ENCODE measurements at regions not wholly inside any gene's neighbourhood (a gene's known extent, or its start where the extent isn't known, plus 50 kb on each side); places are given as distances from the start of the nearest gene placed in this dataset.

- TF ChIP-seq CTCF (IDR thresholded peaks at IDR 0.05) (no peak), EZH2 (IDR thresholded peaks at IDR 0.05; ENCODE audit: borderline replicate concordance, insufficient read depth, low read depth, low read length, poor library complexity, severe bottlenecking) (no peak)
Observed at GRCh38 chr10:121080281-121080891, 229.2 kb downstream of the WDR11 start.

Measured in B cell (primary cell).